GM21737 (cell line): ENCODE measurements at regions not wholly inside any gene's neighbourhood (a gene's known extent, or its start where the extent isn't known, plus 50 kb on each side); places are given as distances from the start of the nearest gene placed in this dataset.

Experiments used
- ATAC-seq: cut with Tn5 transposase; IDR thresholded peaks from one replicate; pipeline ENCODE4 v1.9.1; 2021; ENCODE audit warnings: mild to moderate bottlenecking, moderate library complexity; ENCODE audit not compliant: unreplicated experiment

DNA sequence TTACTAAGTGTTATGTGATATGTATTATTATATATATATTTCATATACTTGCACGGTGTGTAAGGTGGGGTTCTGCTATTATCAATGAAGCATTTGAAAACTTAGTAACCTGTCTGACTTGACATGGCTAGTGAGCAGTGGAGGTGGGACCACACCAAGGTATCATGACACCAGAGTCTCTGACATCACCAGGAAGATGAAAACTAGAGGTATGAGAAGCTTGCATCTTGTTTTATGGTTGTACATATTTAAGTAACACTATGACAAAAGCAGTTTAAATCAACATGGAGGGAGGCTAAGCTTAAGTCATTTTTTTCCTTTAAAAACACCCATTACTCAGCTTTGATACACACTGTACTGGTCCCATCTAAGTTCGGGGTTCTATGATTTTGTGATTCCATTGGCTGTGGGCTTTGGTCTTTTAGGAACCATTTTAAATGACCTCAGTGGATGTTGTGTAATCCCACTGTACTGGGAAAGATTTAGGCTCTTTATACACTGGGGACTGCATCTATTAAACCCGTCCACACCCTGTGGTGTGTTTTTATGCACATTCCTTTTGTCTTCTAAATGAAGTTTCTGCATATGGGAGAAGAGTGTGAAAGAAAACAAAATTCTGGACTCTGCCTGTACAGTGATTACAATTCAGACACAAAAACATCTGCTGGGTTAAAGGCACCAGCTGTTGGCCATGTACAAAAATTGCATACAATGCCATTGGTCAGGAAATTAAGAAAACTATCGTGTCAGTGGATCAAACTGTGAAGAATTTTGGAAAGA is 570.6 kb downstream of the SPRY1 start:
- ATAC-seq: no peak

DNA sequence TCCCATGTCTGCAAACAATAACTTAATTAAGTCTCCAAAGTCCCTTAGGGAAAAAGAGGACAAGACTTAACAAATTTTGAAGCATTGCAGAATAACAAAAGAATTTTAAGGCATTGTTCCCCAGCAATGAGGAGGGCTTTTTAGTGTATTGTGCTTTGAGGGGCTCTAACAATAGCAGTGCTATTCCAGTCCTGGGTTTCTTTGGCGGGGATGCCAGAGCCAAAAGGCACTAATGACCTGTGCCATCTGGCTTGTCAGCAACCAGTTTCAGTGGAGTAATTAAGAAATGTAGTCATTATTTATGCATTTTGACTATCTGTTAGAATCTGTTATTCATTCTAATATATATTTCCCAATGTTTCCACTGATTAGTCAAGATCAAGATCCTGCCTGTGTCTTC is 575.4 kb downstream of the SPRY1 start:
- no peak for ATAC-seq

DNA sequence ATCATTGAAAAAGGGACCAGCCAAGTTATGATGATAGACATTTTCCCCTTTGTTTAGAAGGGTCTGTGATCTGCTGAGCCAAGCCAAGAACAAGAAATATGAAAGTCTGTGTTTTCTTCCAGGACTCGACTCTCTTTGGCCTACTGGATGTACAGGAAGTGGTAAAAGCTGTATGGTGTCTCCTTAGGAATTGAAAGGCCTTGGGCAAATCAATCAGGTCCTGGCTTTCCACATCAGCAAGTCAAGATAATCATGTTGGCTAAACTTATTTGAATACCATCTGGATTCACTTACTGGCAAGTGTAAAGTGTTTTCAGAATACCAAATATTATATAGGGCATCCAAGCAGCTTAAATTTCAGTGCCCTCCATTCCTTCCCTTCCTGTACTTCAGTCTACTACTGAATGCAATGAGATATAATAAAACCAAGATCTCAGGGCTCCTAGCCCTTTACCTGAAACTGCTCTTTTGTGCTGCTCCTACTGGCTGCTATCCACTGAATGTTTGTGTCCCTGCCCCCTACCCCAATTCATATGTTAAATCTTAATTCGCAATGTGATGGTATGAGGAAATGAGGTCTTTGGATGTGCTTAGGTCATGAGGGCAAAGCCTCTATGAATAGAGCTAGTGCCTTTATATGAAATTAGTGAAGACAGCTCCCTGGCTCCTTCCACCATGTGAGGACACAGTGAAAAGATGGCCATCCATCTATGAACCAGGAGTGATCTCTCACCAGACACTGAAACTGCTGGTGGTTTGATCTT is 578.0 kb downstream of the SPRY1 start:
- no peak for ATAC-seq

GRCh38 chr4:123976285-123976684 is 579.7 kb downstream of the SPRY1 start:
- ATAC-seq: no peak

DNA sequence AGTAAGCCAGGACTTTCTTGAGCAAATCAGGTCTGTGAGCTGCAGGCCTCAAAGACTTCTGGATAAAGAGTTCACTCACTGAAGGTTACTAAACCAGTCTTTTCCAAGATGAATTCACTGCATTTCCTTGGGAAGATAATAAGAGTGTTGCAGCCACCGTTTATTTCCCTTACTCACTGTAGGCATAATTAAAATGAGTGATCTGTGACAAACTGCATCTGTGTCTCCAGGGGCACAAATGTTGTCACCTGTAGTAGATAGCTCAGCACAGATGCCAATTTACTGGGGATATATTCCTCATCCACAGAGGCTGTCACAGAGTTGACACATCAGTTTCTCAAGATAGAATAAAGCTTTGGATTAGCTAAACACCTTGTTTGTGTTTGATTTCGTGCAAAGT is 580.2 kb downstream of the SPRY1 start:
- ATAC-seq: no peak

DNA sequence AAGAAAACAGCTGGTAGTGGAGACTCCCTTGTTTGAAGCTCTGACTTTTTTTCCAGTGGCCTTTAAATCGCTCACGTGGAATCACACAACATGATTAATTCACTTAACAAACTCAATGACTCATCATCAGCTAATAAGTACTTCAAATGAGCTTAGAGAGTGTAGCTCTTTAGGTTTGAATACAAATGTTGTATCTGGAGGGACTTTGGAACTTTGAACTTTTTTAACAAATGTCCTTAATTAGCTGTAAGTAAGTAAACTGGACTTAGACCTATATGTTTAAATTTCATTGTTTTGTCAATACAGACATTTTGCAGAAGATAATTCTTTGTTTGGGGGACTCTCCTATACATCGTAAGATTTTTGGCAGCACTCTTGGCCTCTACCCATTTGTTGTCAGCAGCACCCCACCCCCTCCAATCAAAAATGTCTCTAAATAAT is 581.1 kb downstream of the SPRY1 start:
- ATAC-seq: no peak

DNA sequence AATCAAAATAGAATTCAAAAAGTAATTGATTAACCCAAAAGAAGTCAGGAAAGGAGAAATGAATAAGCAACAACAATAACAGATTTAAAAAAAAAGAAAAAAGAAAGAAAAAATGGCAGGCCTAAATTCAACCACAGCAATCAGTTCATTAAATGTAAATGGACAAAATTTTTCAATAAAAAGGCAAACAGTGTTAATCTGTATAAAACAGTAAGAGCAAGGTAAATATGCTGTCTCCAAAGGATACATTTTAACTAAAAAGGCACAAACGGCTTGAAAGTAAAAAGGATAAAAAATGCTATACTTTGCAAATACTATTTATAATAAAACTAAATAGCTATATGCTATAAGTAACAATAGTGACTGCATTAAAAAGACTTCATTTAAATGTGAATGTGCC is 582.0 kb downstream of the SPRY1 start:
- no peak for ATAC-seq

- ATAC-seq: no peak
Observed at GRCh38 chr4:123980736-123981300, 584.2 kb downstream of the SPRY1 start.

DNA sequence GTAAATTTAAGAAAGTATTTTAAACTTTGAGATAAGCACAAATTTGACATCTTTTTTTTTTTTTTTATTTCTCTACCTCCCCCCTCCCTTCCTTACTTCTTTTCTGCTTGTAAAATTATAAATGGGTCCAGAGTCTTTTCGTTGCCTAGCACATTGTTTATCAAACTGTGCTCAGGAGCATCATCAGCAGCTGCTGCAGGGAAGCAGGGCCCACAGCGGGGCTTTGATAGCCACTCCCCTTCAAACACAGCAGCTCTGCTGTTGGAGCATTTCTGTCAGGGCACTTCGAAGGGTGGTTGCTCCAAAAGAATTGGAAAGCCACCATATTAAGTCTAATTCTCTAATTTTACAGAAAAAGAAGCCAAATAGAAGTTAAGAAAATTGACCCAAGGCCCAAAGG is 588.3 kb downstream of the SPRY1 start:
- ATAC-seq: no peak

- ATAC-seq: no peak
Observed at GRCh38 chr4:123986268-123986798, 589.7 kb downstream of the SPRY1 start.

DNA sequence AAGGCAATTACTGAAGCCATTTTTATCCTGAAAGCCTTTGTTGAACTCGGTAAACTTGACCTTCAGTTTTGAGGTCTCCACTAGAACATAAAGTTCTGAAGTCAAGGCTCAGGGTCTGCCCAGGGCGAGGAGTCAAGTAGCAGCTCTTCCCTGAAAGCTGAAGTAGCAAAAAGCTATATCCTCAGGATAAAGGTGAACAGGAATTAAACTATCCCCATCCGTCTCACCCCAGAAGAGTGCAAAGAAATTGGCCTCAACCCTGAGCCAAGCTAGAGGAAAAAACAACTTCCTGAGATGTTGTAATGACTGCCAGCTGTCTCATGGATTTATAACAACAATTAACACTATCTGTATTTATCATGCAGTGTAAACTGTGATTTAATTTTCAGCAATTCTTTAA is 590.8 kb downstream of the SPRY1 start:
- ATAC-seq: no peak

- ATAC-seq: no peak
Observed at GRCh38 chr4:123990310-123990870, 593.8 kb downstream of the SPRY1 start.

DNA sequence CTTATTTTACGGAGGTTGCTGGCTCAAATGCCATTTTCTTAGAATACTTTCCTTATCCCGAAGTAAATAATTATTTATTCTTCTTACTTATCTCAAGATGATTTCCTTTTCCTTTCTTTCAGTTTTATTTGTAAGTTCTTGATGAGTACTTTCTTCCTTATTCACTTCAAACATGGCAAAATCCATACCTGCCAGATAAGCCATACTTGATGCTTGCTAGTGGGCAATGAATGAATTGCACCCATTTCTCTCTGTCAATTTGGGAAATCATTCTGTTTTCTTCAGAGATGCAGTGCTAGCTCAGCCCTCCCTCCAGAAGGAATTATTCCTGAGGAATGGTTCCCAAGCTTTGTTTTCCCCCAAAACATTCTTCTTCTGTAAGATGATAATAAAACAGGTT is 598.3 kb downstream of the SPRY1 start:
- no peak for ATAC-seq

DNA sequence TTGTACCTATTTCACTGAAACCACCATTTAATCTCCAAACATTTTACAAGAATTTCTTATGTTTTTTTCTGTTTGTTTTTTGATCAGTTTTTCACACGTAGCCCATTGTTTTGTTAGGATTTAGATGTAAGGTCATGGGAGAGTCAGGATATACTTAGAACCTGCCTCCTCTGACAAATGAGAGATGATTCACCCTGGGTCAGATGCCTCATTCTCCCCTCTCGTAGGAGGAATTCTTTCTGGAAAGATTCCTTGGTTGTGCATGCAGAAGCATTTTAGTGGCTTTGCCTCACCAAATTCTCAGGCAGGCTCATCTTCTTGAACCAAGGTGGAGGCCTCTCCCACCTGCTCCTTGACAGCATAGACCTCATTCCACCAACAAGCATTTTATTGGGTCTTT is 599.3 kb downstream of the SPRY1 start:
- no peak for ATAC-seq

GRCh38 chr4:123996718-123997510 is 600.3 kb downstream of the SPRY1 start:
- no peak for ATAC-seq

DNA sequence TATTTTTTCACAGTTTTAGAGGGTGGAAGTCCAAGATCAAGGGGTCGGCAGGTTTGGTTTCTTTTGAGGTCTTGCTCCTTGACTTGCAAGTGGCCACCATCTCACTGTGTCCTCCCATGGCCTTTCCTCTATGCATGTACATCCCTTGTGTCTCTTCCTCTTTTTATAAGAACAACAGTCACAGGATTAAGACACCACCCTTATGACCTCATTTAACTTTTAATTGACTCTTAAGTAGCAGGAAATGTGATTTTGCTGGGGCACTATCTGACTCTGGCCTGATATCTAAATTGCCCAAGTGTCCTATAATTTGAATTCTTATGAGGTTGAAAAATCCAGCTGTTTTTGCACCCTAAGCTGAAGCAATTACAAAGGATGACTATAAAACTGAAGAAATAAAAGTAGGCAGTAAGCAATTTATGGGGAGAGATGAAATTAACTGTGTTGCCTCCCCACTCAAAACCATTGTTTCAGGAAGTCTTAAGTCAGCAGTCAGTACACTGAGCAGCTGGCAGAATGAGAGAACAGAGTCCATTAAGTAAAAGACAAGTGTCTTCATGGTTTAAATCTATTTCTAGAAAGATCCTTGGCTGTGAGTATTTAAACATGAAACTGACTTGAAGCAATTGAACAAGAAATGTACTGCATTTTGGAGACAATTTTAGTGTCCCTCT is 601.3 kb downstream of the SPRY1 start:
- no peak for ATAC-seq

- no peak for ATAC-seq
Observed at GRCh38 chr4:124000233-124000632, 603.6 kb downstream of the SPRY1 start.

- no peak for ATAC-seq
Observed at GRCh38 chr4:124015766-124016165, 619.2 kb downstream of the SPRY1 start.

DNA sequence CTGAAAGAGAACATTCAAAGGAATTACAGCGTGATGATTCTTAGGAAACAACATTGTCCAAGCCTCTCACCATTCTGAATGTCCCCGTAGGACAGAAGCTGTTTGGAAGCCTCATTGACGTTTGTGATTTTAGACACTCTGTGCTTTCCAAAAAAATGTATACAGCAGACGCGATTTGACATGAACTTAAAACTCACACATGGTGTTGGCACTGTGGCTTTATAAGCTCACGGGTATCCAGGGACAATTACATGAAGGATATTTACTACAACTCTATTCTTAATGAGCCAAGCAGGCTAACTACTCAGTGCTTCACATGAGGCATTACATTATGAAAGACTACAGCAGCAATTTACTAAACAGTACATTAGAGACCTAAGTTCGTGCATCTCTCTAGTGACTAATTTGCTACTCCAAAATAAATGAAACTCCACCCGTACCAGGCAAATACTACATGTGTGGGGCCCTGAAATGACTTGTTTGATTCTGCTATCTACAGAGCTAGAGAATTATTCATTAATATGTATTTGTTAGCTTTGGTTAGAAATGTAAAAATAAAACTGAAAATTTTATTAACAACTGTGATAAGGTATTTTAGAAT is 620.7 kb downstream of the SPRY1 start:
- no peak for ATAC-seq
